ENCODE measurements at regions not wholly inside any gene's neighbourhood (a gene's known extent, or its start where the extent isn't known, plus 50 kb on each side); places are given as distances from the start of the nearest gene placed in this dataset.

GRCh38 chr7:25671111-25671510 is 442.8 kb upstream of the NPVF start:
- H3K4me1 ChIP-seq = no peaks in the 10 kb centered on the region
- DNase-seq (ENCODE audit: low spot score in 2 of 2) = no peak
- H3K4me3 ChIP-seq = no peak overlapping the region
- intact Hi-C loops (cut with DNase I; ENCODE audit: low total_unique reads) = no loop called here
- no peaks in the 10 kb centered on the region for H3K9me3 ChIP-seq
- TF ChIP-seq CTCF (IDR thresholded peaks at IDR 0.05) = no peak
- peak overlapping the region in 1 of 2 donors; percentile 40 for H3K27ac ChIP-seq
- no peaks in the 10 kb centered on the region for H3K36me3 ChIP-seq
- H3K27me3 ChIP-seq = no peaks in the 10 kb centered on the region

DNA sequence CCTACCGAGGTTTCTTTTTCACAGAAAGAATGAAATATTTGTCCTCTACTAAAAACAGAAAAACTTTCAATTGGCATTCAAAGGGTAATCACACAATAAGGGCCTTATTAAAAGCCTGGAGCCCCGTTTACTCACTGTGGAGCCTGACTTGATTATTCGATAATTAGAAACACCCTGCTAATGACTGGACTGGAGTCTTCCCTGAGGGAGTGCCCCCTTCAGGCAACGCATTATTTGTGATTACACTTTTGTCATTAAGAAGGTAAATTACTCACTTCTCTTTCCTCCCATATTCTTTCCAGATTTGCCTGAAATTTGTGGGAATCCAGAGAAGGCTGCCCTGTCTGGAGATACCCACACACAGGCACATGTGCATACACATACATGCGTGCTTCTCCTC is 444.2 kb upstream of the NPVF start:
- Histone ChIP-seq H3K4me1 (no peaks in the 10 kb centered on the region), H3K9me3 (no peaks in the 10 kb centered on the region), H3K36me3 (no peaks in the 10 kb centered on the region), H3K27me3 (no peaks in the 10 kb centered on the region), H3K27ac (no peak overlapping the region), H3K4me3 (no peak overlapping the region)
- DNase-seq (ENCODE audit: low spot score in 2 of 2) = no peak
- TF ChIP-seq POLR2AphosphoS5 (IDR thresholded peaks at IDR 0.05) = no peak
- no peak for TF ChIP-seq POLR2A (IDR thresholded peaks at IDR 0.05)
- TF ChIP-seq CTCF (IDR thresholded peaks at IDR 0.05) = no peak
- intact Hi-C loops (cut with DNase I; ENCODE audit: low total_unique reads) = no loop called here

DNA sequence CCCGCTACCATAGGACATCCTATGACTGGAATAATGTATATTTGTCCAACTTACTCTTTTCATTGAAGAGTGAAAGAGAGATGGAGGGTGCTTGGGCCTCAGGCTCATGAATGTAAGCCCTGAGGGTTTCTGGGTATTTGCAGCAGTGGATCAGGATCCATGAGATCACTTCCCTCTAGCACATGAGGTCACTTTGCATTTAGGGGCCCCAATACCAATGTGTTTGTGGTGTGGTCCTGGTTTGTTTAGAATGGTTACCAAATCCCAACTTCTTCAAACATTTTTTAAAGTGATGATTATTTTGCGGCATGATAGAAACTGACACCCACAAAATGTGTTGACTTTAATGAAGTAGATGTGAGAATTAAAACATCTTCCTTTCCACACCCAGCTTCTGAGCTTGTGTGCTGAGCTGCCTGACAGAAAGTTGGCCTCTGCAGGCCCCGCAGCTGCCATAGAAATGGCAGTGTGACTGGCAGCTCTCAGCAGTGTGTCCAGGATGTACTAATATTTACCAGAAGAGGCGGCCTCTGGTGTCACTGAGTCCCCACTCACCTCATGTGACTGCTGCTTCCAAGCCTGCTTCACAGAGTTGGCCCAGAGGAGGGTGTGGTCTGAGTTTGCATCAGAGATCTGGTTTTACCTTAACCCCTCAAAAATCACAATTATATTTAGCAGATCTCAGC is 447.6 kb upstream of the NPVF start:
- Histone ChIP-seq H3K27ac (no peak overlapping the region), H3K36me3 (no peaks in the 10 kb centered on the region), H3K4me1 (no peaks in the 10 kb centered on the region), H3K27me3 (no peaks in the 10 kb centered on the region), H3K9me3 (no peaks in the 10 kb centered on the region), H3K4me3 (no peak overlapping the region)
- TF ChIP-seq POLR2AphosphoS5 (IDR thresholded peaks at IDR 0.05) (no peak), CTCF (IDR thresholded peaks at IDR 0.05) (no peak), POLR2A (IDR thresholded peaks at IDR 0.05) (no peak)
- intact Hi-C loops (cut with DNase I; ENCODE audit: low total_unique reads) = no loop called here
- no peak for DNase-seq (ENCODE audit: low spot score in 2 of 2)

- TF ChIP-seq POLR2AphosphoS5 (IDR thresholded peaks at IDR 0.05) (no peak), CTCF (IDR thresholded peaks at IDR 0.05) (no peak), POLR2A (IDR thresholded peaks at IDR 0.05) (no peak)
- H3K27ac ChIP-seq = no peak overlapping the region
- intact Hi-C loops (cut with DNase I; ENCODE audit: low total_unique reads) = no loop called here
- no peaks in the 10 kb centered on the region for H3K36me3 ChIP-seq
- DNase-seq (ENCODE audit: low spot score in 2 of 2) = no peak
- no peak overlapping the region for H3K4me3 ChIP-seq
- H3K9me3 ChIP-seq = no peaks in the 10 kb centered on the region
- H3K27me3 ChIP-seq = no peaks in the 10 kb centered on the region
- H3K4me1 ChIP-seq = no peaks in the 10 kb centered on the region
Observed at GRCh38 chr7:25677595-25677994, 449.3 kb upstream of the NPVF start.

- no peaks in the 10 kb centered on the region for H3K9me3 ChIP-seq
Observed at GRCh38 chr7:25678215-25678614, 449.9 kb upstream of the NPVF start.

More at GRCh38 chr7:25678215-25678614, 449.9 kb upstream of the NPVF start:
- Histone ChIP-seq H3K36me3 (no peaks in the 10 kb centered on the region), H3K4me1 (no peaks in the 10 kb centered on the region), H3K4me3 (no peak overlapping the region), H3K27me3 (no peaks in the 10 kb centered on the region), H3K27ac (no peak overlapping the region)
- TF ChIP-seq POLR2AphosphoS5 (IDR thresholded peaks at IDR 0.05) (no peak), CTCF (IDR thresholded peaks at IDR 0.05) (no peak), POLR2A (IDR thresholded peaks at IDR 0.05) (no peak)
- intact Hi-C loops (cut with DNase I; ENCODE audit: low total_unique reads) = no loop called here
- no peak for DNase-seq (ENCODE audit: low spot score in 2 of 2)

All from breast epithelium (tissue), 4 donors.